ENCODE measurements at regions not wholly inside any gene's neighbourhood (a gene's known extent, or its start where the extent isn't known, plus 50 kb on each side); places are given as distances from the start of the nearest gene placed in this dataset.

DNA sequence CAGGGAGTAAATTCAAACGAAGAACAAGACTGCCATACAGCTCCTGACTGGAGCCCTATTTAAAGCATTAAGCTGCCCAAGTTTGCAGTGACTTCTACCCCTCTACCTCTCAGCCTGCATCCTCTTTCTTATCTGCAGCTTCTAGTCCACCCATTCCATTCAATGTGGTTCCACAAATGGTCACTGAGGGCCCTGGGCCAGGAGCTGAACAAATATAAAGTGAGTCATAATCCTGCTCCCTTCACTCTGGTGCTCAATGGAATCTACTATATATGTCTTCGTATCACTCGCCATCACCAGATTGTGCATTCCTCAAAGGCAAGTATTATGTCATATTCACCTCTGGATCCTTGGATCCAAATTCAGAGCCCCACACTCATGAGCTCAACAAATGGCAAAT lies 398.7 kb downstream of the BRINP2 start:
- Histone ChIP-seq H3K27ac (ENCODE audit: low read depth, low read length) (no peak overlapping the region), H3K27me3 (ENCODE audit: low read length) (no peaks in the 10 kb centered on the region), H3K9ac (ENCODE audit: low read length) (no peak overlapping the region), H4K20me1 (ENCODE audit: low read depth, low read length) (no peaks in the 10 kb centered on the region), H3K36me3 (ENCODE audit: low read length) (no peaks in the 10 kb centered on the region), H2AFZ (ENCODE audit: low read depth, low read length, severe bottlenecking) (no peak overlapping the region), H3K79me2 (ENCODE audit: insufficient read depth, low read length) (no peaks in the 10 kb centered on the region), H3K9me3 (ENCODE audit: insufficient read depth, low read length) (no peaks in the 10 kb centered on the region), H3K4me3 (ENCODE audit: insufficient read depth, low read length, poor library complexity, severe bottlenecking) (no peak overlapping the region), H3K4me2 (ENCODE audit: low read depth, low read length, poor library complexity, severe bottlenecking) (no peak overlapping the region), H3F3A (ENCODE audit: insufficient read depth) (no peaks in the 10 kb centered on the region), H3K9me2 (replicated peaks; ENCODE audit: insufficient read depth, low read length) (no peaks in the 10 kb centered on the region)
- TF ChIP-seq CTCF (IDR thresholded peaks at IDR 0.05; ENCODE audit: insufficient read depth, low read length, poor library complexity, severe bottlenecking) (no peak), EZH2phosphoT487 (conservative IDR thresholded peaks at IDR 0.05; ENCODE audit: low read length) (no peak)

GRCh38 chr1:177568622-177569021 lies 397.9 kb downstream of the BRINP2 start:
- Histone ChIP-seq H3K9ac (ENCODE audit: low read length) (no peak overlapping the region), H3K27me3 (ENCODE audit: low read length) (no peaks in the 10 kb centered on the region), H2AFZ (ENCODE audit: low read depth, low read length, severe bottlenecking) (no peak overlapping the region), H3K9me2 (replicated peaks; ENCODE audit: insufficient read depth, low read length) (no peaks in the 10 kb centered on the region), H3K4me2 (ENCODE audit: low read depth, low read length, poor library complexity, severe bottlenecking) (no peak overlapping the region), H3K36me3 (ENCODE audit: low read length) (no peaks in the 10 kb centered on the region), H3K4me3 (ENCODE audit: insufficient read depth, low read length, poor library complexity, severe bottlenecking) (no peak overlapping the region), H3K27ac (ENCODE audit: low read depth, low read length) (no peak overlapping the region), H4K20me1 (ENCODE audit: low read depth, low read length) (no peaks in the 10 kb centered on the region), H3K79me2 (ENCODE audit: insufficient read depth, low read length) (no peaks in the 10 kb centered on the region), H3K9me3 (ENCODE audit: insufficient read depth, low read length) (no peaks in the 10 kb centered on the region), H3F3A (ENCODE audit: insufficient read depth) (no peaks in the 10 kb centered on the region)
- TF ChIP-seq EZH2phosphoT487 (conservative IDR thresholded peaks at IDR 0.05; ENCODE audit: low read length) (no peak), CTCF (IDR thresholded peaks at IDR 0.05; ENCODE audit: insufficient read depth, low read length, poor library complexity, severe bottlenecking) (no peak)

DNA sequence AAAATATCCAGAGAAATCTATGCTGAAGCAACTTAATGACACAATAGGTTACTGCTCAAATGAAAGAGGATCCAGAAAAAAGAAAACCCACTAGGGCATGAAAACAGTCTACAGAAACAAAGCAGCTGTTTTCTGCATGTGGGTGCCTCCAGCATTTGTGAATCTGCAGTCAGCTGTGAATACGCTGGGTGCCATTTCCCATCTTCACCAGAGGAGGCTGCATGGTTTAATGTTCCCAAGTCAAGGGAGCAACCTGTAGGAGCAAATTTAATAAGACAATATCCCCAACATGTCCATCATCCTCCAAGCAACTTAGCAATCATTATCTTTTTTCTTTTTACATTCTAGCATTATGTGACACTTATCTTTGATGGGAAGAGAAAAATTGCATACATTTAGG lies 396.6 kb downstream of the BRINP2 start:
- Histone ChIP-seq H3K27ac (ENCODE audit: low read depth, low read length) (no peak overlapping the region), H3K36me3 (ENCODE audit: low read length) (no peaks in the 10 kb centered on the region), H2AFZ (ENCODE audit: low read depth, low read length, severe bottlenecking) (no peak overlapping the region), H3K9ac (ENCODE audit: low read length) (no peak overlapping the region), H3K4me3 (ENCODE audit: insufficient read depth, low read length, poor library complexity, severe bottlenecking) (no peak overlapping the region), H3K79me2 (ENCODE audit: insufficient read depth, low read length) (no peaks in the 10 kb centered on the region), H3F3A (ENCODE audit: insufficient read depth) (no peaks in the 10 kb centered on the region), H3K9me3 (ENCODE audit: insufficient read depth, low read length) (no peaks in the 10 kb centered on the region), H3K9me2 (replicated peaks; ENCODE audit: insufficient read depth, low read length) (no peaks in the 10 kb centered on the region), H4K20me1 (ENCODE audit: low read depth, low read length) (no peaks in the 10 kb centered on the region), H3K4me2 (ENCODE audit: low read depth, low read length, poor library complexity, severe bottlenecking) (no peak overlapping the region), H3K27me3 (ENCODE audit: low read length) (no peaks in the 10 kb centered on the region)
- TF ChIP-seq CTCF (IDR thresholded peaks at IDR 0.05; ENCODE audit: insufficient read depth, low read length, poor library complexity, severe bottlenecking) (no peak), EZH2phosphoT487 (conservative IDR thresholded peaks at IDR 0.05; ENCODE audit: low read length) (no peak)

GRCh38 chr1:177566495-177566894 lies 395.7 kb downstream of the BRINP2 start:
- Histone ChIP-seq H2AFZ (ENCODE audit: low read depth, low read length, severe bottlenecking) (no peak overlapping the region), H3K4me2 (ENCODE audit: low read depth, low read length, poor library complexity, severe bottlenecking) (no peak overlapping the region), H3F3A (ENCODE audit: insufficient read depth) (no peaks in the 10 kb centered on the region), H3K36me3 (ENCODE audit: low read length) (no peaks in the 10 kb centered on the region), H3K79me2 (ENCODE audit: insufficient read depth, low read length) (no peaks in the 10 kb centered on the region), H3K9ac (ENCODE audit: low read length) (no peak overlapping the region), H3K27me3 (ENCODE audit: low read length) (no peaks in the 10 kb centered on the region), H3K4me3 (ENCODE audit: insufficient read depth, low read length, poor library complexity, severe bottlenecking) (no peak overlapping the region), H3K9me3 (ENCODE audit: insufficient read depth, low read length) (no peaks in the 10 kb centered on the region), H3K27ac (ENCODE audit: low read depth, low read length) (no peak overlapping the region), H4K20me1 (ENCODE audit: low read depth, low read length) (no peaks in the 10 kb centered on the region), H3K9me2 (replicated peaks; ENCODE audit: insufficient read depth, low read length) (no peaks in the 10 kb centered on the region)
- no peak for TF ChIP-seq EZH2phosphoT487 (conservative IDR thresholded peaks at IDR 0.05; ENCODE audit: low read length)
- TF ChIP-seq CTCF (IDR thresholded peaks at IDR 0.05; ENCODE audit: insufficient read depth, low read length, poor library complexity, severe bottlenecking): no peak

Data from SU-DHL-6 (cell line).